ENCODE measurements at regions not wholly inside any gene's neighbourhood (a gene's known extent, or its start where the extent isn't known, plus 50 kb on each side); places are given as distances from the start of the nearest gene placed in this dataset.

DNA sequence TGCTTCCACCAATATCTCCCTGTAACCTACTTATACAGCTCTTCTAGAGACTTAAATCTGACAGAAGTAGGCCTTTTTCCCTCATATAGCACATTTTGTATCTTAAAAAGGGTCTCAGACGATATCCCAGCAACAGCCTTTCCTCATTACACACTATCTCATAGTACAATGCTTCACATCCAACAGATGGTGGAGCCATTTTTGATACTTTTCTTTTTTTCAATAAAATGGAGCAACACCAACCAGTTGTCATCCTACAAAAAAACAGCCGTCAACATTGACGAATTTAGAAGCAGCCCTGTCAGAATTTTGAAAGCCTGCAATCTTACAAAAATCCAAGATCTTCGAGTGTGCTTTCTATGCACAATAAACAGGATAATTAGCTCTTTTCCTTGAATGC lies 145.9 kb upstream of the NEBL start:
- intact Hi-C loops (cut with micrococcal nuclease; ENCODE audit: unreplicated experiment) = no loop called here
- Histone ChIP-seq H3K27ac (no peak overlapping the region), H3K4me1 (replicated peaks; ENCODE audit: insufficient read depth) (no peaks in the 10 kb centered on the region), H3K36me3 (ENCODE audit: low read depth) (no peaks in the 10 kb centered on the region), H4K20me1 (ENCODE audit: insufficient read depth) (no peaks in the 10 kb centered on the region), H3K9me3 (ENCODE audit: insufficient read depth, low read depth) (no peaks in the 10 kb centered on the region), H3K4me2 (no peak overlapping the region), H3K9me2 (ENCODE audit: insufficient read depth) (no peaks in the 10 kb centered on the region), H3F3A (ENCODE audit: insufficient read depth, low read depth) (no peaks in the 10 kb centered on the region), H3K79me2 (ENCODE audit: low read depth) (no peaks in the 10 kb centered on the region), H3K4me3 (no peak overlapping the region), H2AFZ (no peak overlapping the region), H3K27me3 (ENCODE audit: insufficient read depth, low read depth) (no peaks in the 10 kb centered on the region)
- POLR2A ChIA-PET (ENCODE audit: unreplicated experiment) = interaction anchor here (0.6 kb wide), 1 partner anchor 152 kb away, joined by 5 read pairs; no protein-coding TSS in a partner anchor
- no TSS peak for BruUV-seq (replicated peaks)
- TF ChIP-seq, protein P1, sequence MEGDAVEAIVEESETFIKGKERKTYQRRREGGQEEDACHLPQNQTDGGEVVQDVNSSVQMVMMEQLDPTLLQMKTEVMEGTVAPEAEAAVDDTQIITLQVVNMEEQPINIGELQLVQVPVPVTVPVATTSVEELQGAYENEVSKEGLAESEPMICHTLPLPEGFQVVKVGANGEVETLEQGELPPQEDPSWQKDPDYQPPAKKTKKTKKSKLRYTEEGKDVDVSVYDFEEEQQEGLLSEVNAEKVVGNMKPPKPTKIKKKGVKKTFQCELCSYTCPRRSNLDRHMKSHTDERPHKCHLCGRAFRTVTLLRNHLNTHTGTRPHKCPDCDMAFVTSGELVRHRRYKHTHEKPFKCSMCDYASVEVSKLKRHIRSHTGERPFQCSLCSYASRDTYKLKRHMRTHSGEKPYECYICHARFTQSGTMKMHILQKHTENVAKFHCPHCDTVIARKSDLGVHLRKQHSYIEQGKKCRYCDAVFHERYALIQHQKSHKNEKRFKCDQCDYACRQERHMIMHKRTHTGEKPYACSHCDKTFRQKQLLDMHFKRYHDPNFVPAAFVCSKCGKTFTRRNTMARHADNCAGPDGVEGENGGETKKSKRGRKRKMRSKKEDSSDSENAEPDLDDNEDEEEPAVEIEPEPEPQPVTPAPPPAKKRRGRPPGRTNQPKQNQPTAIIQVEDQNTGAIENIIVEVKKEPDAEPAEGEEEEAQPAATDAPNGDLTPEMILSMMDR (conservative IDR thresholded peaks at IDR 0.05) = no peak
- TF ChIP-seq EZH2 (IDR thresholded peaks at IDR 0.05; ENCODE audit: low read depth) = no peak
- no peak for DNase-seq
- CTCF ChIA-PET = no interaction called here

DNA sequence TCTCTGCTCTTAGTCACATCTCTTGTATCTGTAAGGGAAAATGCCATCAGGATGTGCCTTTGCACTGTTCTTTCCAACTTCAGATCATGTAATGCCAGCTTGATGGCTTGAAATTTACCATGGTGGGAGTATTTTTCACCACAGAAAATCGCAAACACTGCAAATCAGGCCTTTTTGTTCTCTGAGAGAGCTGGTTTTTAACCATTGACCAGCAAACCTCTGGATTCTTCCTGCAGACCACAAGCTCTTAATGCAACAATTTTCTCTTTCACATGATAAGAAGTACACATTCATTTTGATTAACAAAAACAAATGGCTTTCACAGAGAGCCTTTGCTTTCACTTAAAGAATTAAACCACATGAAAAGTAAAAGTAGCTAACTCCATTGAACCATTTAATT lies 145.4 kb upstream of the NEBL start:
- no peak overlapping the region for H3K4me3 ChIP-seq
- H3K4me2 ChIP-seq = no peak overlapping the region
- H3K27me3 ChIP-seq (ENCODE audit: insufficient read depth, low read depth) = no peaks in the 10 kb centered on the region
- H3K9me2 ChIP-seq (ENCODE audit: insufficient read depth) = no peaks in the 10 kb centered on the region
- no peaks in the 10 kb centered on the region for H3F3A ChIP-seq (ENCODE audit: insufficient read depth, low read depth)
- TF ChIP-seq EZH2 (IDR thresholded peaks at IDR 0.05; ENCODE audit: low read depth) = no peak
- TF ChIP-seq, protein P1 (conservative IDR thresholded peaks at IDR 0.05) = no peak
- intact Hi-C loops (cut with micrococcal nuclease; ENCODE audit: unreplicated experiment) = no loop called here
- H3K9me3 ChIP-seq (ENCODE audit: insufficient read depth, low read depth) = no peaks in the 10 kb centered on the region
- H3K36me3 ChIP-seq (ENCODE audit: low read depth) = no peaks in the 10 kb centered on the region
- H3K4me1 ChIP-seq (replicated peaks; ENCODE audit: insufficient read depth) = no peaks in the 10 kb centered on the region
- H3K79me2 ChIP-seq (ENCODE audit: low read depth) = no peaks in the 10 kb centered on the region
- DNase-seq = no peak
- no peak overlapping the region for H3K27ac ChIP-seq
- no peaks in the 10 kb centered on the region for H4K20me1 ChIP-seq (ENCODE audit: insufficient read depth)
- POLR2A ChIA-PET (ENCODE audit: unreplicated experiment) = interaction anchor here (0.6 kb wide), 1 partner anchor 152 kb away, joined by 5 read pairs; no protein-coding TSS in a partner anchor
- H2AFZ ChIP-seq = no peak overlapping the region
- no TSS peak for BruUV-seq (replicated peaks)
- CTCF ChIA-PET = no interaction called here

DNA sequence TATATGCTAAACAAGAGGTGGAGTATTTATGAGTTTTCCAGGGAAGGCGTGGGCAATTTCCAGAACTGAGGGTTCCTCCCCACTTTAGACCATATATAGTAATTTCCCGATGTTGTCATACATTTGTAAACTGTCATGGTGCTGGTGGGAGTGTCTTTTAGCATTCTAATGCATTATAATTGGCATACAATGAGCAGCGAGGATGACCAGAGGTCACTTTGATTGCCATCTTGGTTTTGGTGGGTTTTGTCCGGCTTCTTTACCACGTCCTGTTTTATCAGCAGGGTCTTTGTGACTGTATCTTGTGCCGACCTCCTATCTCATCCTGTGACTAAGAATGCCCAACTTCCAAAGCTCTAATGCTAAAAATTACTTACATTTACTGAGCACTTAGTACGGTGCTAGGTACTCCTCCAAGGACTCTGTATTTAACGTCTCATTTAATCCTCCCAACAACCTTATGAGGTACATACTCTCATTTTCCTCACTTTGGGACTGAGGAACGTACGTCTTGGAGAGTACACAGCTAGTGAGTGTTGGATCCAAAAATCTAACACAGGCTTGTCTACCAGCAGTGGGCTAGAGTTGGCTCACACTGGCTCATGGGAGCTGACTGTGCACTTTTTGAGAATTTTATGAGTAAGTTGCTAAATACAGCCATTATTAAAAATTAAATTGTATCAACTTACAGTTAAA lies 144.8 kb upstream of the NEBL start:
- H3K27ac ChIP-seq = no peak overlapping the region

More for the DNA sequence above, 144.8 kb upstream of the NEBL start:
- H2AFZ ChIP-seq = no peak overlapping the region
- H3K9me2 ChIP-seq (ENCODE audit: insufficient read depth) = no peaks in the 10 kb centered on the region
- H3K9me3 ChIP-seq (ENCODE audit: insufficient read depth, low read depth) = no peaks in the 10 kb centered on the region
- no peak for DNase-seq
- H4K20me1 ChIP-seq (ENCODE audit: insufficient read depth) = no peaks in the 10 kb centered on the region
- H3K36me3 ChIP-seq (ENCODE audit: low read depth) = no peaks in the 10 kb centered on the region
- POLR2A ChIA-PET (ENCODE audit: unreplicated experiment) = no interaction called here
- intact Hi-C loops (cut with micrococcal nuclease; ENCODE audit: unreplicated experiment) = no loop called here
- no peaks in the 10 kb centered on the region for H3F3A ChIP-seq (ENCODE audit: insufficient read depth, low read depth)
- no peaks in the 10 kb centered on the region for H3K4me1 ChIP-seq (replicated peaks; ENCODE audit: insufficient read depth)
- H3K4me2 ChIP-seq = no peak overlapping the region
- TF ChIP-seq EZH2 (IDR thresholded peaks at IDR 0.05; ENCODE audit: low read depth) = no peak
- TF ChIP-seq, protein P1 (conservative IDR thresholded peaks at IDR 0.05) = no peak
- no peak overlapping the region for H3K4me3 ChIP-seq
- no peaks in the 10 kb centered on the region for H3K79me2 ChIP-seq (ENCODE audit: low read depth)
- CTCF ChIA-PET = interaction anchor here (0.6 kb wide), 1 partner anchor 196 kb away, joined by 6 read pairs; no protein-coding TSS in a partner anchor
- no TSS peak for BruUV-seq (replicated peaks)
- H3K27me3 ChIP-seq (ENCODE audit: insufficient read depth, low read depth) = no peaks in the 10 kb centered on the region
